Left lobe of liver (tissue), 2 donors: ENCODE measurements at regions not wholly inside any gene's neighbourhood (a gene's known extent, or its start where the extent isn't known, plus 50 kb on each side); places are given as distances from the start of the nearest gene placed in this dataset.
A peak's percentile ranks its signal among the peaks of the same experiment; 100 is the strongest.
"Not testable (repeated sequence)": the region's sequence is repeated elsewhere in the genome, so short reads cannot be mapped to it uniquely, and the experiment has no call there.

ENCODE experiments used
- ATAC-seq: fragments of 200-7000 bp; cut with Tn5 transposase; one replicate; pipeline ENCODE4 v1.9.1; 2020; ENCODE audit warnings: mild to moderate bottlenecking, moderate library complexity
- DNase-seq: peaks from one replicate; pipeline ENCODE4 v3.0.0-alpha.2; 2020; ENCODE audit warnings: low spot score
- donor health status: DM: no; HTN: no; CAD: no; lungs with moderate emphysema.
- donor health status: DM: no; HTN: yes; CAD: no.

GRCh38 chr6:21947227-21947626, 349.6 kb downstream of the PRL start:
- not testable (repeated sequence) for ATAC-seq, DNase-seq

DNA sequence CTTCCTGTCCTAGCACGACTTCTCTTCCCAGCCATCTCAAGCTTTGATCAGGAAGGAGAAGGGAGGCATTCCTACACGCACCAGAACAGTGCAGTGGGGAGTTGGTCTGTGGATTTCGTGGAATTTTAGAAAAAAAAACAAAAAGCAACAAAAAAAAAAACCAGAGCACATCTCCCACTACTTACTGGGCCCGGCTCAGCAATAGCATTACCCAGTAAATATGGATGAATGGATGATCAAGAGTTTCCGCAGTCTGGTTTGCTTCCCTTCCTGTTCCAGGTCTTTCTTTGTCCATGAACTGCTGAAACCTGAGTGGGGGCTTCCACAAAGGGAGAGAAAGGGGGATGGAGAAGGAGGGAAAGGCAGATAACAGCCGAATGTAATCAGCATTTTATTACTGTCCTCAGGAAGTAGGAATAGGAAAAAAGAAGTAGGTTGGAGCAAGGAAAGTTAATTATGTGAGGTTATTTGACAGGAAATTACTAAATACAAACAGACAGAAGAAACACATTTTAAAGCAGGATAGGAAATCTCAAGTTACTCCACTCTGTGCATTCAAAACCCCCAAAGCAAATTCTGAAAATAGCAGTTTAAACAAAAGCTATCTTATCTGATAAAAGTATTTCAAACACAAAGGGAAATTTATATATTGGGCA, 349.0 kb downstream of the PRL start:
- ATAC-seq (no peak), DNase-seq (no peak)

DNA sequence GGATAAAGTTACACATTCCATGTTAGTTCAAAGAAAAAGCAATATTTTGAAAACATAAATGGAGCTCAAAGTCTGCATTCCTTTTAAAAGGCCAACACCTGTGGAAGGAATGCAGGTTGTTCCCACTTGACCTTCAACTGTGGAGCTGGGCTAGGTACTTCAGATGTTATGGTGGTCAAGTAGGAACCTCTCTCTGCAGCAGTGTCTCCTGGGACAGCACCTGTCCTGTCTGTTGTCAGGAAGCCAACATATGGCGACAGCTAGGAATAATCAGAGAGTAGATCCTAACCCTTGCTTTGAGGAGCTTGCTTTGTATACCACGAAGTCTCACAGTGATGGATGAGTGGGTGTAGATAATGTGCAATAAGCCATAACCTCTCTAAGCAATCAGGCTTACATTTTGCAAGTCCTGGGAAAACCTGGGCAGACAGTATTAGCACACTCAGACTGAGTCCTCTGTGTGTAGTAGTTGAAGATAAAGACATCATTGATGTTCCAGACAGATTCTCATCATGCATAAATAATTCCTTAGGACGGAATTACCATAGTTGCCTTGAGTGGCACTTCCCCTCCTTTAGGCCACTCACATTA, 347.5 kb downstream of the PRL start:
- no peak for ATAC-seq
- no peak for DNase-seq

GRCh38 chr6:21952367-21952766, 344.5 kb downstream of the PRL start:
- ATAC-seq, result no peak
- DNase-seq, result no peak

DNA sequence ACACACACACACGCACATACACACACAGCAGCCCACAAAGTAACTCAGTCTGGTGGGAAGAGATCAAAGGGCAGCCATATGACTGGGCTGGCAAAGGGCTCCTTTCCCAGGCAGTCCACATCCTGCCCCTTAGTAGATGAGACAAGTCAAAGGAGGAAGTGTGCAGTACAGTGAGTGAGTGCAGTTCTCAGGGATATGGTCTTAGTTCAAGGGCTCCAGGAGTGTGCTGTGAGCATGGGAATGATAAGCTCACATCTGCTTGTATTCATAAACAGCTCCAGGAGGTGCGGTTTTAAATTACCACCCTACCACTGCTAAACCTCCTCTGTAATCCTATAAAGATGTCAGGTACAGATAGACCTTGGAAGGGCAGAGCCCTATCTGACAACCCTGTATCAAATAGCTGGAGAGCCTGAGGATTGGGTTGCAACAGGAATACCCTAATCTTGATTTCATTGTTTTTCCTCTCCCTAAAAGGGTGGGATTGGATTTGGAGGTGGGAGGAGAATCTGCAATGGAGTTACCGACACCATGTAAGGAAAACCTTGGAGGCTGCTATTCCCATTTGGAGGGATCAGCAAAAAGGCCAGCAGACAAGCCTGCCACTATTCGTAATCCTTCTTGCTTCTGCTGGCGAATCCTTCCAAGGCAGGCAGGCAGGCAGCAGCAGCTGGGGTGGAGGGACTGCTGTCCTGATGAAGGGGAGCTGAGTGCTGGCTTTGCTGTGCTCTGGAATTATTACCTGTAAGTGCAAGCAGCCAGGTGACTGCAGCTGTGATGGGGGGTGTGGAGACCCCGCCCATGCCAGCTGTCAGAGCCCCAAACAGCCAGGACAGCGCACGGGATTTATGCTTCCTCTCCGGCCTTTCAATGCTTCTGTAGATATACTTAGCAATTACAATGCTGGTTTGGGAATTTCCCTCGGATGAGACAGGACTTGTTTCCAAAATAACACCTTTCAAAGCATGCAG, 342.7 kb downstream of the PRL start:
- ATAC-seq, result peak; percentile 63
- no peak for DNase-seq

DNA sequence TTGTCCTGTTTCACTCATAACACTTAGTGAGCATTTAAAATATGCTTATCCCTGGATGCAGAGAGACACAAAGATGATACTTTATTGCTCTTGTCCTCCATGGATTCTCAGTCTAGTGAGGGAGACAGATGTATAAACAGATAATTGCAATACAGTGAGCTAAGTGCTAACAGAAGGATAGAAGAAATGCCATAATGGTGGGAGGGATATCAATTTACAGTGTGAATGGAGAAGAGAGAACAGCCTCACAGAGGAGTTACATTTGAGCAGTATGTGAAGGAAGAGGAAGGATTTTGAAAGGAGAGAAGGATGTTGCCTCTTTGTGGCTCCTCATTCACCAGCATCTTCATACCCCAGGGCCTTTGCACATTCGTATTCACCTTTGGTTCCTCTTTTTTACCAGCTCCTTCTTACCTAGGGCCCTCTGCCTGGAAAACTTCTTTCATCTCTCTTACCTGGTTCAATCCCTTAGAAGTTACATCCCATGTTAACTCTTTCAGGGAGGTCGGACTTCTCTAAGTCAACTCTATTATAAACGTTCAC, 341.7 kb downstream of the PRL start:
- DNase-seq (no peak), ATAC-seq (no peak)

GRCh38 chr6:21955951-21956350, 340.9 kb downstream of the PRL start:
- no peak for DNase-seq
- ATAC-seq, result no peak

DNA sequence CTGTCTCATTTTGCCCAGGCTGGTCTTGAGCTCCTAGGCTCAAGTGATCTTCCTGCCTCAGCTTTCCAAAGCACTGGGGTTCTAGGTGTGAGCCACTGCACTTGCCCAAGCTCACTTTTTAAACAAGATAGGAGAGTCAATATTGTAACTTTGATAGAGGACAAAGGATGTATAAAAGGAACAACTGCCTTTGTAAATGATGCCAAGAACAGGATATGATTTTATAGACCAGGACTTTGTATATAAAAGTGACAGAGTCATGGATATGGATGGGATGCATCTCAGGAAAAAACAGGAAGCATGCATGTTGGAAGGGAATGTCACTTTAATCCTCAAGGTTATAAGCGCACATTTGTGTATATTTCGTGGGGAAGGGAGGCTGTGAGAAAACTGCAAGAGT, 338.4 kb downstream of the PRL start:
- no peak for ATAC-seq
- no peak for DNase-seq

GRCh38 chr6:21961226-21961625, 335.6 kb downstream of the PRL start:
- DNase-seq (no peak), ATAC-seq (no peak)

DNA sequence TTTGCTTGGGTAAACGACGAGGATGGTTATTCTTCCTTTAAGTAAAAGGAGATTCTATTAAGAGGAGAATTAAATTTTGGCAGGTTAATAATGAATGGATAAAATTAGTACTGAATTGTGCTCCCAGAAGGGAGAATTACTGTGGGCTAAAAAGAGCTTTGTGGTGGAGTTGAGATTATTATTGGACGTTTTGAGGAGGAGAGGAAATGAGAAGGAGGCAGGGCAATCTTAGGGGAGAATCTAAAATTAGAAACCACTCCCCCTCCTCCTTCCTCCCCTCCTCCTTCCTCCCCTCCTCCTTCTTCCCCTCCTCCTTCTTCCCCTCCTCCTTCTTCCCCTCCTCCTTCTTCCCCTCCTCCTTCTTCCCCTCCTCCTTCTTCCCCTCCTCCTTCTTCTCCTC, 331.8 kb downstream of the PRL start:
- no peak for ATAC-seq

DNA sequence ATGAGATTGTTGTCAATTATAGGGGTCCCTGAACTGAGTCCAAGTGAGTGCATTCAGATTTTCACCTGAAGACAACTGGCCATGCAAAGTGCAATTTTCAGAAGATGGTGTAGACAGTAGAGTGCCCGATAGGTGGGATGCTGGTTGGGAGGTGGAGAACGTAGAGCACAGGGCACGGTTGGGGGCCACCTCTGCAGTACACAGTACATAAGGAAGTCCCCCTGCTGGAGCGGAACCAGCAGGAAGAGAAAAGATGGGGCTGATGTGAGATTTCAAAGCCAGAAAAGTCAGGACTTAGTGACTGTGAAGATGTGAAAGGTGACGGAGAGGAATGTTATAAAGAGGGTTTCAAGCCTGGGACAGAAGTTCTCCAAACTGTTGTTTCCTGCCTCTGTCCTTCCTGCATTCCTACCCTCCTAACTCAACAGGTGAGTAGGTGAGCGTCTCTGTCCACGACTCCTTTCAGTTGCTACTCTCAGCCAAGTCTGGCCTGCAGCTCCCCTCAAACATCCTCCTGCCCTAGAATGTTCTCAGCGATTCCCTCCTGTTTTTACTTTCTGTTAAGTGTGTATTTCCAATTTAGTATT, 330.8 kb downstream of the PRL start:
- ATAC-seq (no peak), DNase-seq (no peak)

More for the DNA sequence above, 331.8 kb downstream of the PRL start:
- no peak for DNase-seq

GRCh38 chr6:21967056-21967974, 329.5 kb downstream of the PRL start:
- DNase-seq (no peak), ATAC-seq (no peak)

- ATAC-seq, result no peak
- no peak for DNase-seq
These were observed 328.4 kb downstream of the PRL start for GRCh38 chr6:21968411-21968810.

DNA sequence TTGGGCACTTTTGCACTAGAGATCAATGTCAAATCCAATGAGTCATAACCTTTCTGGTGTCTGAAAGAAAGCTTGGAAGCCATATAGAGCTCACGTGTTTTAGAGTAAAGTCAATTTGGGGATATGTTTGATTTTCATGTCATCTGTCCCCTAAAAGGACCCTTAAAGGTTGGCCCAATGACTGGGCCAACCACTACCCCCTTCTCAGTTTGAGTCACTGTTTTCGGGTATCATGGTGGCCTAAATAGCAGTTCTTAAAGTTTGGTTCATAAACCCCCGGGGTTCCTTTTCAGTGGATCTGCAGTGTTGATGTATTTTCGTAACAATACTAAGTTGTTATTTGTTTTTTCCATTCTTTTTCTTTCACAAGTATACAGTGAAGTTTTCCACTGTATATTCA, 327.6 kb downstream of the PRL start:
- DNase-seq (no peak), ATAC-seq (no peak)

GRCh38 chr6:21970569-21971300, 326.1 kb downstream of the PRL start:
- ATAC-seq, result no peak

DNA sequence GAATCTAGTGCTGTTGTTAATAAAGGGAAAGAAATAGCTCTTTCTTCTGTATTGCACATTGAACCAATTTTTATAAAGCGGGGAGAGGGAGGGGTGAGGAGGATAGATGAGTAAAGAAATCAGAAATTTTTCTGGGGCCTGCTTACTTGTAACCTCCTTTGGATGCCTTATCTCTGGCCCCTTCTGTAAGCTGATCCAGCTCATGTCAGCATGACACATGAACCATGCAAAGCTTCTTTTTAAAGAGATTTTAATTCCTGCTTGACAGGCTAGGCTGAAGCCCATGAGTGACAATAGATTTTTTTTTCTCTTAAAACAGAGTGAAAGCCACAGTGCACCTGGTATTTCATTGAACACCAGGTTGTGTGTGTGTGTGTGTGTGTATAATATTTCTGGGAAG, 325.3 kb downstream of the PRL start:
- no peak for DNase-seq
- ATAC-seq, result no peak

More at GRCh38 chr6:21970569-21971300, 326.1 kb downstream of the PRL start:
- no peak for DNase-seq

GRCh38 chr6:21972516-21972915, 324.3 kb downstream of the PRL start:
- ATAC-seq, result no peak
- DNase-seq, result no peak

- no peak for ATAC-seq
These were observed 319.5 kb downstream of the PRL start for GRCh38 chr6:21977346-21977745.

DNA sequence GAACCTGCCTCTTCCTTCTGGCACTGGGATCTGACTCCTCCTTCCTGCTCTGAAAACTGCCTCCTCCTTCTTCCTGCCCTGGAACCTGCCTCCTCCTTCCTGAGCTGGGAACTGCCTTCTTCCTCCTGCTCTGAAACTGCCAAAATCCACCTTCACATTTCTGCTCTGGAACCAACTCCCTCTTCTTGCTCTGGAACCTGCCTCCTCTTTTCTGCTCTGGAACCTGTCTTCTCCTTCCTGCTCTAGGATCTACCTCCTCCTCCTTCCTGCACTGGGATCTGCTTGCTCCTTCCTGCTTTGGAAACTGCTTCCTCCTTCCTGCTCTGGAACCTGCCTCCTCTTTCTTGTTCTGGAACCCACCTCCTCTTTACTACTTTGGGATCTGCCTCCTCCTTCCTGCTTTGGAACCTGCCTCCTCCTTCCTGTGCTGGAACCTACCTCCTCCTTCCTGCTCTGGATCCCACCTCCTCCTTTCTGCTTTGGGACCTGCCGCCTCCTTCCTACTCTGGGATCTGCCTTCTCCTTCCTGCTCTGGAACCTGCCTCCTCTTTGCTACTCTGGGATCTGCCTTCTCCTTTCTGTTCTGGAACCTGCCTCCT, 315.5 kb downstream of the PRL start:
- no peak for ATAC-seq
- no peak for DNase-seq

More at GRCh38 chr6:21977346-21977745, 319.5 kb downstream of the PRL start:
- DNase-seq, result no peak
